B cell (primary cell): ENCODE measurements at regions not wholly inside any gene's neighbourhood (a gene's known extent, or its start where the extent isn't known, plus 50 kb on each side); places are given as distances from the start of the nearest gene placed in this dataset.
"Not testable (repeated sequence)": the region's sequence is repeated elsewhere in the genome, so short reads cannot be mapped to it uniquely, and the experiment has no call there.

Experiments used
- ATAC-seq: fragments of 200-7000 bp; cut with Tn5 transposase; one replicate; pipeline ENCODE4 v1.10.0; 2021; ENCODE audit warnings: low read depth, mild to moderate bottlenecking, moderate number of reproducible peaks, moderate library complexity
- CTCF ChIA-PET: fragments of 350-600 bp; sonication (Branson Sonifier 250); formaldehyde crosslinking; loops from one replicate; lab custom pipeline; 2021; ENCODE audit warnings: antibody characterized with exemption, inconsistent platforms; lab: Charles Lee
- POLR2A ChIA-PET: fragments of 350-600 bp; sonication (Branson Sonifier 250); formaldehyde crosslinking; loops from one replicate; lab custom pipeline; 2021; ENCODE audit warnings: antibody characterized with exemption; lab: Charles Lee
- DNase-seq: peaks from one replicate; pipeline ENCODE4 v3.0.0; 2013
- H2AFZ ChIP-seq: 2 replicates; pipeline ENCODE4 v1.6.1; 2012; ENCODE audit warnings: mild to moderate bottlenecking, low read depth, low read length; ENCODE audit not compliant: insufficient read depth, poor library complexity, severe bottlenecking
- H3K27ac ChIP-seq, 2 donors: 1 replicate in 1 of 2; 2 replicates in 1 of 2; pipeline ENCODE4 v1.5.1; 2012 to 2013; ENCODE audit warnings: low read length in 2 of 2, mild to moderate bottlenecking in 2 of 2, moderate library complexity in 1 of 2
- H3K27me3 ChIP-seq, 4 experiments: fragments of 200-600 bp in 1 of 4; sonication (generic) in 1 of 4; replicated peaks in 1 of 4; 1 replicate in 2 of 4; 2 replicates in 2 of 4; pipeline versions ENCODE4 v1.6.1 to v1.7.0; 2013 to 2016; ENCODE audit warnings: low read length in 3 of 4, mild to moderate bottlenecking in 2 of 4, mixed read lengths in 1 of 4, moderate library complexity in 1 of 4; ENCODE audit not compliant: insufficient read depth in 4 of 4, control insufficient read depth in 3 of 4; ENCODE audit errors: control extremely low read depth in 1 of 4
- H3K36me3 ChIP-seq, 2 experiments: replicated peaks in 1 of 2; 1 replicate in 1 of 2; 2 replicates in 1 of 2; pipeline versions ENCODE4 v1.6.1 to v1.7.1; 2013; ENCODE audit warnings: low read length in 1 of 2; ENCODE audit not compliant: insufficient read depth in 2 of 2, control insufficient read depth in 1 of 2; ENCODE audit errors: control extremely low read depth in 1 of 2, extremely low read depth in 1 of 2
- H3K4me1 ChIP-seq, 2 donors: fragments of 200-600 bp in 1 of 2; sonication (generic) in 1 of 2; 1 replicate in 1 of 2; 2 replicates in 1 of 2; pipeline versions ENCODE4 v1.5.1 to v1.6.1; 2013 to 2017; ENCODE audit warnings: low read length in 2 of 2; ENCODE audit not compliant: control insufficient read depth in 2 of 2, insufficient read depth in 2 of 2
- H3K4me2 ChIP-seq: replicated peaks from 2 replicates; pipeline ENCODE3; 2012; ENCODE audit warnings: mild to moderate bottlenecking, low read depth, low read length; ENCODE audit not compliant: poor library complexity, severe bottlenecking
- H3K4me3 ChIP-seq, 5 experiments: fragments of 200-600 bp in 1 of 5; sonication (generic) in 1 of 5; 1 replicate in 3 of 5; 2 replicates in 2 of 5; pipeline versions ENCODE4 v1.5.1 to v1.7.0; 2011 to 2016; ENCODE audit warnings: low read length in 4 of 5, mild to moderate bottlenecking in 4 of 5, low read depth in 2 of 5, control low read depth in 1 of 5, moderate library complexity in 1 of 5; ENCODE audit not compliant: insufficient read depth in 1 of 5; ENCODE audit errors: control extremely low read depth in 1 of 5, extremely low read depth in 1 of 5
- H3K79me2 ChIP-seq: fragments of 200-600 bp; sonication (generic); one replicate; pipeline ENCODE4 v1.6.0; 2016; ENCODE audit warnings: low read length; ENCODE audit not compliant: control insufficient read depth, insufficient read depth
- H3K9ac ChIP-seq: fragments of 200-600 bp; sonication (generic); 2 replicates; pipeline ENCODE4 v1.6.1; 2017; ENCODE audit warnings: mild to moderate bottlenecking, low read length, moderate library complexity
- H3K9me3 ChIP-seq, 3 donors: one replicate each; pipeline versions ENCODE4 v1.6.1 to v1.7.1; 2013; ENCODE audit warnings: low read length in 2 of 3; ENCODE audit not compliant: control insufficient read depth in 2 of 3, insufficient read depth in 1 of 3; ENCODE audit errors: control extremely low read depth in 1 of 3
- H4K20me1 ChIP-seq: 2 replicates; pipeline ENCODE4 v1.6.0; 2012; ENCODE audit warnings: mild to moderate bottlenecking, low read length; ENCODE audit not compliant: insufficient read depth, control insufficient read depth, poor library complexity, severe bottlenecking
- H3K27ac Mint-ChIP-seq: one replicate; pipeline ENCODE4 v1.8.0; 2021; ENCODE audit warnings: mixed read lengths
- H3K27me3 Mint-ChIP-seq: one replicate; pipeline ENCODE4 v1.8.0; 2021; ENCODE audit warnings: mixed read lengths
- H3K4me1 Mint-ChIP-seq: one replicate; pipeline ENCODE4 v1.8.0; 2021; ENCODE audit warnings: mixed read lengths
- H3K4me3 Mint-ChIP-seq: one replicate; pipeline ENCODE4 v1.8.0; 2021; ENCODE audit warnings: mixed read lengths
- H3K9me3 Mint-ChIP-seq: one replicate; pipeline ENCODE4 v1.8.0; 2022; ENCODE audit warnings: mixed read lengths; ENCODE audit not compliant: insufficient read depth
- CTCF ChIP-seq: fragments of 200-600 bp; IDR thresholded peaks from one replicate; pipeline ENCODE4 v1.8.0; 2022; ENCODE audit warnings: antibody characterized with exemption, mild to moderate bottlenecking
- EZH2 ChIP-seq: IDR thresholded peaks from 2 replicates; pipeline ENCODE4 v1.6.1; 2012; ENCODE audit warnings: borderline replicate concordance, low read depth, mild to moderate bottlenecking, moderate library complexity, low read length; ENCODE audit not compliant: insufficient read depth, poor library complexity, severe bottlenecking
- WGBS: methylation state at CpG from one replicate; pipeline ENCODE4 v1.1.5; 2013; ENCODE audit warnings: missing lambda C conversion rate; ENCODE audit not compliant: insufficient coverage; 5-methylcytosine and 5-hydroxymethylcytosine counted together
- intact Hi-C: fragments of 100-400 bp; cut with micrococcal nuclease; formaldehyde crosslinking; loops from one replicate; pipeline ENCODE4 v1.10.0; 2022

GRCh38 chr11:109715424-109715823 lies 293.4 kb downstream of the C11orf87 start:
- H3K4me2 ChIP-seq, intact Hi-C loops, H3K27ac ChIP-seq, H3K27me3 ChIP-seq, H3K27ac Mint-ChIP-seq, H3K9me3 ChIP-seq, H3K4me1 Mint-ChIP-seq, ATAC-seq, H4K20me1 ChIP-seq, H3K4me3 Mint-ChIP-seq, H3K27me3 Mint-ChIP-seq, H3K9ac ChIP-seq, POLR2A ChIA-PET, H3K36me3 ChIP-seq, DNase-seq, H3K79me2 ChIP-seq, H3K4me3 ChIP-seq, CTCF ChIA-PET, H3K4me1 ChIP-seq, H2AFZ ChIP-seq: not testable (repeated sequence)
- 80% methylated on average over 4 of the region's 4 CpGs for WGBS
- H3K9me3 Mint-ChIP-seq = peaks cover 11% of the 10 kb centered on the region

GRCh38 chr11:109726061-109726460 lies 304.1 kb downstream of the C11orf87 start:
- Histone ChIP-seq H3K4me1 (no peaks in the 10 kb centered on the region), H3K9me3 (no peaks in the 10 kb centered on the region), H3K9ac (no peak overlapping the region), H3K36me3 (no peaks in the 10 kb centered on the region), H3K27me3 (peaks cover 0 to 3% (median 0%) of the 10 kb centered on the region in 4 experiments), H3K4me2 (no peak overlapping the region), H3K4me3 (no peak overlapping the region), H2AFZ (no peak overlapping the region), H4K20me1 (no peaks in the 10 kb centered on the region), H3K79me2 (no peaks in the 10 kb centered on the region), H3K27ac (no peak overlapping the region)
- Mint-ChIP-seq H3K27ac (no peak overlapping the region), H3K27me3 (no peaks in the 10 kb centered on the region), H3K4me3 (no peak overlapping the region), H3K9me3 (no peaks in the 10 kb centered on the region), H3K4me1 (no peaks in the 10 kb centered on the region)
- WGBS = 80% methylated on average over 2 of the region's 2 CpGs
- CTCF ChIA-PET = no interaction called here
- ATAC-seq = no peak
- POLR2A ChIA-PET = no interaction called here
- no peak for DNase-seq
- TF ChIP-seq EZH2 (no peak), CTCF (no peak)
- intact Hi-C loops = no loop called here
